ENCODE measurements at regions not wholly inside any gene's neighbourhood (a gene's known extent, or its start where the extent isn't known, plus 50 kb on each side); places are given as distances from the start of the nearest gene placed in this dataset.

DNA sequence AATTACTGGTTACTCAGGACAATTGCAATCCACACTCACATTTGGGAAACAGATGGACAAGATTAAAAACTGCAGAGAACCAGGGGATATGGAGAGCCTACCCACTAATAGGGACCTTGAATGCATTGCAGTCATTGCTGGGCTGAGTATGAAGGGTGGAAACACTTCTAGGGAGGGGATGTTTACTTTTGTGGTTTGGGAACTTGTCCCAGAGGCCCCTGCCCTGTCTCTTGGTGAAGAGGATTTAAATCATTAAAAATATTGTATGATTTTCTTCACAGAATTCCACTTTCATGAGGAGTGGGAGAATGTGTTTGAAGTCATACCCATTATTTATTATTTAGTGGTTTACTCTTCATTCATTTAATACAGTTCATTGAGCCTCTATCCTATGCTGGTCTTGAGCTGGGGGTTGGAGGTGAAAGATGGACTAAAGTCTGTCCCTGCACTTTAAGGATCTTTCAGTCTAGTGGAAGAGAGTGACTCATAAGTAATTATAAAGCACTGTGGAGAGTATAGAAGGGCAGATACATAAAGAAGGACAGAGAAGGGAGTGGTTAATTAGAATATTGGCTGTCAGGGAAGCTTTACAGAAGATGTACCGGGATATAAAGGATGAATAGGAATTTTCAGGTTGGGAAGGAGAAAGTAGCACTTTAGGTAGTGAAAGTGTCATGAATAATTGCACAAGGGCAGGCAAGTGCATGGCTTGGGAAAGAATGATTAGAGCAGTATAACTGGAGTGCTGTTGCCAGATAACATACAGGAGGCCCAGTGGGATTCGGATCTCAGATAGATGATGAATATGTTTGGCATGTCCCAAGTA lies 313.4 kb downstream of the LPIN1 start:
- DNase-seq (ENCODE audit: low read depth): no peak

DNA sequence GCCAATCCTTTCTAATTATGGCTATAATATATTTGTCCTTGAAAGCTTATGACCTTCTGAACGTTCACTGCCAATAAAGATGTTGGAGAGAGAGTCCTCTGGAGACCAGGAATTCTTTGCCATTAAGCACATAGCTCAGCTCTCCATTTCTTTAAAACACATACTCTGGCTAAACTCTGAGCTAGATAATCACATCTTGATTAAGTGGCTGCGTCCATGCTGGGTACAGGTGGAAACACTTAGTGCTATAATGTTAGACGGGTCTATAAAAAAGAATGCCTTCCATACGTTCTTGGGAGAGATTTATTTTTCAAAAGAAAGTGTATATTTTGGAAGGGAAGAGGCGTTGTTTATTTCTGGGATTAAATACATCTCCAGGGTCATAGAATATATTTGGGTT lies 314.5 kb downstream of the LPIN1 start:
- no peak for DNase-seq (ENCODE audit: low read depth)

DNA sequence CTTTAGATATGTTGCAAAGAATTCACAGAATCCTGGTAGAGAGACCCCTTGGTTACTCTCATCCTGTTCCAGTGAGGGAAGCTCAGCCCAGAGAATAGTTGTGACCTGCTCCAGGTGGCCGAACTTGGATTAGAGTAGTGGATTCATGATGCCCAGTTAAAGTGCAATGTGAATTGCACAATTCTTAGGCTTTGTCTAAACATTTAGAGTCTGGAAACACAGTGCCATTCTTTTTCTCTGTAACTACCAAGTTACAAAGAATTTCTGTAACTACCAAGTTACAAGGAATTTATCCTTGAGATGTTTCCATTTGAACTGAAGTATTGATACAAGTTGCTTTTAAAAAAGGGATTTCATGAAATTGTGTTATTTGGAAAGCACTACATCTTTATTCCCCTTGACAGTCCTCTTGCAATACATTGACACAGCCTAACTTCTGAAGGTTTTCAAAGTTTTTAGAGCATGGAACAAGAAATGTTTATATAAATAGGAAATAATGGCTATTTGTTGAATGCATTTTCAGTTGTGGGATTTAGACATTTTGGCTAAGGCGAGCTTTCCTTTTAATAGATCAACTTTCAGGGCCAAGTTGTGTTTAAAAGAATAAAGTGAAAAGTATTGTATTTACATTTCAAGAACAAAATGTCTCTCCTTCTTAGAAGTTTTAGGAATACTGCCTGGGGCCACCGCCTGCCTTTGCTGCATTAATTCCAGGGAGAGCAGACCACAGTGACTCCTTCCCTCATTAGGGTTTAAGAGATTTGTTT lies 315.0 kb downstream of the LPIN1 start:
- DNase-seq (ENCODE audit: low read depth): no peak

DNA sequence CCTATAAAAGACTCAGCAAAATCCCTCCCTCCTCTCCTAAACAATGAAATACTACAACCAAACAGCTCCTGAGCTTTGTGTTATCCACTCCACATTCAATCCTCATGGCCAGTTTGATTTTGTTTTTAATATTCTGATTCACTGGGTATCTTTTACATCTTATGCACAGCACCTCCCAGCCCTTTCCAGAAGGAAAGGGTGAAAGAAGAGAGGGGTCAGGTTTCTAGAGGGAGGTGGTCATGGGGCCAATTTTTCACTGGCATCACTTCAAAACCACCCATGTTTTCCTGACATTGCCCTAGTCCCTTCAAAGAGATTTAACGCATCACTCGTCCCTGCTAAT lies 315.6 kb downstream of the LPIN1 start:
- DNase-seq (ENCODE audit: low read depth): no peak

DNA sequence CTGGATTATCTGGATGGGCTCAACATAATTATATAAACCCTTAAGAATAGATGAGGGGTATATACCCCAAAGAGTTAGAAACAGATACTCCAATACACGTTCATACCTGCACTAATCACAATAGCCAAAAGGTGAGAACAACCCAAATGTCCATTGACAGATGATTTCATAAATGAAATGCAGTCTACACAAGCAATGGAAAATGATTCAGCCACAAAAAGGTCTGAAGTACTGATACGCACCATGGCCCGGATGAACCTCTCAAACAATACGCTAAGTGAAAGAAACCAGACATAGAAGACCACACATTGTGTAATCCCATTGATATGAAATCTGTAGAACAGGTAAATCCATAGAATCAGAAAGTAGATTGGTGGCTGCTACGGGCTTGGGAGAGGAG lies 316.8 kb downstream of the LPIN1 start:
- DNase-seq (ENCODE audit: low read depth): no peak

DNA sequence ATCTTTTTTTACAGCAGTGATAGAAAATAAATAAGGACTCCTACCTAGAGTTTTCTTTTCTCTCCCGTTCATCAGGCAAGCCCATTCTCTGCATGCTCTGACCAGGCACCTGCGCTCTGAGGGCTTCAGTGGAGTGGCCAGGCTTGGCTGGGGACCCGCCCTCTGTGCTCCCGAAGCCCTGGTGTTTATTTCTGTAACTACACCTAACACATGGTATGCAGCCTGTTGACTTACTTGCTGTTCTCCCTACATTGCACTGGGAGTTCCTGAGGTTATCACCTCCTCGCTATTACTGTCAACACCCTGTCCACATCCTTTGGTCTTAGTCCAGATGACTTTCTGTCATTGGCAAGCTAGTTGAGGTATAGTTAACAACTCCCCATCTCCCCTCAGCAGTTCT lies 317.7 kb downstream of the LPIN1 start:
- no peak for DNase-seq (ENCODE audit: low read depth)

DNA sequence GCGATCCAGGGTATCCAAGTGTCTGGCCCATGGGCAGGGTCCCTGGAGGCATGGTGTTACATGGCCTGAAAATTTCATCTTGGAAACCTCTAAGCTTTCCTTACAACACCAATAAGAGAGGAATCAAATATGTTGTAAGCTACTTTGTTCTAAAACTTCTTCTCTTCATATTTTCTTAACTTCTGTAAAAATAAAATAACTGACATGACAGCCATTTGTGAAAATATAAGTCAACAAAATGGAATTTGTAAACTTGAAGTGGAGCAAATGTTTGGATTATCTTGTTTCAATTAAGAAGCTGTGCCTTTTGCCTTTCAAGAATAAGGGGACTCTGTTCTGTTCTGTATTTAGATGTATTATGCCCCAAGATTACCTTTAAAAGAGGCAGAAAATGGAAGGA lies 319.7 kb downstream of the LPIN1 start:
- no peak for DNase-seq (ENCODE audit: low read depth)

DNA sequence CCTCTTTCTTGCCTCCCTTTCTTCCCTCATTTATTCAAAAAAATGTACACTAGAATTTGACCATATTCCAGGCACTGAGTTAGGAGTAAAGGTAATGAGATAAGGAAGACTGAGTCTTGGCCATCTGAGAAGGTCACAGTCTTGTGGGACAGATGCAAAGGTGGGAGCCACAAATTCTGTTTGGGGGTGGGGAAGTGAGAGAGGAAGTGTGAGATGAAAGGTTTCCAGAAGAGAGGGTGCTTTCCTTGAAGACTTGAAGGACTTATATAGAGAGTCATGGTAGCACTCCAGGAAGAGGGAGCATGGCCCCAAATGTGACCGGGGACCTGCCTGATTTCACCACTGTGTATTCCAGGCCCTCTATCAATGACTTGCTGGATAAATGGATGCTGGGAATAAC lies 320.6 kb downstream of the LPIN1 start:
- DNase-seq (ENCODE audit: low read depth): no peak

DNA sequence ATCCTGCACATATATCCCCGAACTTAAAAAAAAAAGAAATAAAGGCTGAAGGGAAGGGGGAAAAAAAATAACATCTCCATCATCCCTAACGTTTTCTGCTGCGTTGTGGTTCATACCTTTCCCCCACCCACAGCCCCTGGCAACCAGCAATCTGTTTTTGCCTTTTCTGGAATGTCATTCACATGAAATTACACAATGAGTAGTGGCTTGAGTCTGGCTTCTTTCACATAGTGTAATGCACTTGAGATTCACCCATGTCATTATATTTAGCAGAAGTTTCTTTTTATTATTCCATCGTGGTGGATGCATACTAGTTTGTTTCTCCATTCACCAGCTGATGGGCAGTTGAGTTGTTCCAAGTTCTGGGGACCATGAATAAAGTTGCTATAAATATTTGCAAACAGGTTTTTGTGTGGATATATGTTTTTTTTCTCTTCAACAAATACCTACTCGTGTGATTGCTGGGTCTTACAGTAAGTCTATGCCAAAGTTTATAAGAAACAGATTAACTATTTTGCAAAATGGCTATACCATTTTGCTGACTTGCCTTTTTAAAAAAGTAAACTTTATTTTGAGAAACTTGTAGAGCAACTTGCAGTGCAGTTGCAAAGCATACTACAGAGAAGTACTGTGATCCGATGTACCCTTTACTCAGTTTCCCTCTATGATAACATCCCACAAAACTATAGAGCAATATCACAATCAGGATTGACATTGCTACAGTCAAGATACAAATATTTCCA lies 322.5 kb downstream of the LPIN1 start:
- no peak for DNase-seq (ENCODE audit: low read depth)

DNA sequence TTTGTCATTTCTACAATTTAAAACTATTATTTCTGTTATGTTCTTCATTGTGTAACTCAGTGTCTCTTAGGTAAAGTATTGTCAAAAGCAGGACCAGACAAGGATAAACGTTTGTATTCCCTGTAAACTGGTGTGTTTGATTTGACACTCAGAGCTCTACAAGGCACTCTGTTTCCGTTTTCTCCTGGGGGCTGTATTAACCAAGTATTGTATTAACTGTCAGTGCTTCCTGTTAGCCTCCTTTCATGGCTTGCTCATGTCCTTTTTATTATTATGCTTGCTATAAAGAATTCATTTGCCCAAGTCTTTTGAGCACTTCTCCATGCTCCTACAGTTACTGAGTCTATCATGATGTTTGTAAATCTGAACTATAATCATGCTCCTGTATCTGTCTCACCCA lies 323.7 kb downstream of the LPIN1 start:
- no peak for DNase-seq (ENCODE audit: low read depth)

DNA sequence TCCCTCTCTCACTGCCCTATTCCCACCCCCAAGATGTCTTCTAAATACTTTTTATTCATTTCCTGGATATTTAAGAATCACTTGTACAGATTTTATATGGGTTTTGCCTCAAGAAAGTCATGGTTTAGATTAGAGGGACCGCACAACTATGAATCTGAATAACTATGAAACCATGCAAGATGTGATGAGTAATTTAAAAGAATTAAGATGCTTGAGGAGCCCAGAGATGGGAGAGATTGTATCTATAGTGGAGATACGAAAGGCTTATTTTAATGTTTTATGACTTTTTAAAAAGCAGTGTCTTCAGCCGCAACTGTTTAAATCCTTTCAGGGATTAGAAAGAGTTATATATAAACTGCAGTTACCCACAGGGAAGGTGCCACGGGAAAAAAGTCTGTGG lies 324.1 kb downstream of the LPIN1 start:
- DNase-seq (ENCODE audit: low read depth): no peak

DNA sequence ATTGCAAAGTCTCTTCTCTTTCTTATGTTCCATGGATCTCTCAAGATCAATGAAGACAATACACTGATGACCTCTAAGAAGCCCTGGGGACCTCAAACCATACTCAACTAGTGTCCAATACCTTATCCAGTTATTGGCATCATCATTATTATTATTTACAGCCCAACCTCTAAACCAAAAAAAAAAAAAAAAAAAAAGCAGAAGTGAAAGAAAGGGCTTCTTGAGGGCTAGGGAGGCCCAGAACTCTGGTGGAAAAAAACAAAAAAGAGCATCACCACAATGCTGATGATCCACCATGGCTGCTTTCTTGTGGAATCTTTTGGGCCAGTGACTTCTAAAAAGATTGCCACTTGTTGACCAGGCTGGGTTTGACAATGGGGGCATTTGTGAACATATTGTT lies 324.9 kb downstream of the LPIN1 start:
- no peak for DNase-seq (ENCODE audit: low read depth)

DNA sequence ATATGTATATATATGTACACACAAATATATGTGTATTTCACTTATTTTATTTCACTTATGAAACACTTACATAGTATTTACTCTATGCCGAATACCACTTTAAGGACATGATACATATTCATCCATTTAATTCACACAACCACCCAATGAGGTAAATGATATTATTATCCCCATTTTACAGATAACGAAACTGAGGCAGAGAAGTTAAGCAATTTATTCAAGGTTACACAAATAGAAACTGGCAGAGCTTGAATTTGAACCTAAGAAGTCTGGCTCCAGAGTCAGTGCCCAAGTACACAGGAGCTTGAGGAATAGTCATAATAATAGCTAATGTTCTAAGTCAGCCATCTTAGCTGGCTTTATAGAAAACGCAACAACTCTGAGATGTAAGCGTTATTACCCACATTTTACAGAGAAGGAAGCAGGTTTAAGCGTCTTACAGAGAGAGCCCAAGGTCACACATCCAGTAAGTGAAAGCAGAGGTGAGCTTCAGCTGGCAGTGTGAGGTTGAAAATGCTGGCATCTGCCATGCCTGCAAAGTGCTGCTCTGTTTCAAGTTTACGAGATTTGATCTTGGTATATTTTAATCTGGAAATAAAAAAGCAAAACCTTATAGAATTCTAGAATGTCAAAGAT lies 326.9 kb downstream of the LPIN1 start:
- DNase-seq (ENCODE audit: low read depth): no peak

DNA sequence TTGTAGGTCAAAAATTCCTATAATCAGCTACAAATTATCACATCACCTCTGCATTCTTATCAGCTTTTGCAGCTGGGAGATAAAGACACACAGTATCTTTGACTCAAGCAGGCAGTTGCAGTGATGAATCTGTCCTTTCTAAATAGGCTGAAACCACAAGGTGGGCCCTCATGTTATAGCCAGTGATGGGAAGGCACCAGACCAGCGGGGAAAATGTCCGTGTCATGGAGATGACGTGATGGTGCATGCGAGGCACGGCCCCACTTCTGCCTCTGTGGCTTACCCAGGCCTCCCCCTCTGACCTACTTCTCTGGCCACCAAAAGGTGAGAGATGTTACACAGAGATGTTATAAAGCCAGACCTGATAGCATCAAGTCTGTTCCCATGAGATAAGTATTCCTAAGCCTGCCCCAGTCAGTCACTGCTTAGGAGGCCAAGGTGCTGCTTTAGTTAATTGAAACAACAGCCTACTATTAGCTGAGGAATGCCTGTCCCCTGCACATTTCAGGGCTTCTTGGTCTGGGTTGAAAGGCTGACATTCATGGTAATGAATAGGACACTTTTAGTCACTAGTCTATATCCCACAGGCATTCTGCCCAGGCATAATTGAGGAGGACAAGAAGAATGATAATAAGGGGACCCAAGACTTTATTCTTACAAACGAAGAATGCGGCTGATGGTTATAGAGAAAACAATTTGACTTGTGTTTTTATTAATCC lies 327.9 kb downstream of the LPIN1 start:
- no peak for DNase-seq (ENCODE audit: low read depth)

DNA sequence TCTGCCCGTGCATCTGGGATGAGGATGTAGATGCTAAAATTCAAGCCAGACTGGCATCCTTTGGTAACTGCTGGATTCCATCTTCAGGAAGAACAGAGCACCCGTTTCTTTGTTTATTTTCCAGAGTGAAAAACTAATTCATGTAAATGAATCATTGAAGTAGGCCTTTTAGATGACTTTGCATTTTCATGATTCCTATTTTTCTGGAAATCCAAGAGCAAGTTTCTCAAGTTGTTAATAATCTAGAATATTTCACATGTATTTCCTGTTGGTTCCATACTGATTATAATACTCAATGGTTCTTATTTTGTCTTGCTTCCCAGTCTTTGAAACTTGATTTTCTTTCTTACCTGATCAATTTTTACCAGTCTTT lies 328.4 kb downstream of the LPIN1 start:
- no peak for DNase-seq (ENCODE audit: low read depth)

DNA sequence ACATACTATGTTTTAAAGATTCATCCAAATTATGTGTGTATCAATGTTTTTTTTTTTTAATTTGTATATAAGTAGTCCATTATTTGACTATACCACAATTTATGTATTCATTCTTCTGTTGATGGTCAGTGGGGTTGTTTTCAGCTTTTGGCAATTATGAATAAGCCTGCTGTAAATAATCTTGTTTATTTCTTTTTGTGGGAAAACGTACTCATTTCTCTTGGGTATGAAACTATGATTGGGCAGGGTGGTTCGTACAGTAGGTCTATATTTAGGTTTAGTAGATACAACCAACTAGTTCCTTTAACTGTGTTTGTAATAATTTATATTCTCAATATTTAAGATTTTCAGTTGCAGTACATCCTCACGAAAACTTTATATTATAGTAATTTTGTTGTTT lies 329.2 kb downstream of the LPIN1 start:
- no peak for DNase-seq (ENCODE audit: low read depth)

DNA sequence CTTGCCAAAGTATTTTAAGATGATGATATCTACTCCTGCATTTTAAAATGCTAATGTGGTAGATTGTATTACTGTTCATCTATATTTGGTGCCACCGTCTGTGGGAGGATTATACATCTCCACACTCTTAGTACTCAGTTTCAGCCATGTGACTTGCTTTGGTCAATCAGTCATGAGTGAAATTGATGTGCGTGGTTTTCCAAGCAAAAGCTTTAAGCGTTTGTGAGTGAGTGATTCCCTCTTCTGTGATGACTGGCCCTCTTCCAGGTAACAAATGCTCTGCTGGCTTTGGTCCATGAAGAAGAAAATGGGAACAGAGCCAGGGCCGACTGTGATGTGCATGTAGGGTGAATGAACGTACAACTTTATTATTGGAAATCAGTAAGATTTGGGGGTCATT lies 330.4 kb downstream of the LPIN1 start:
- no peak for DNase-seq (ENCODE audit: low read depth)

DNA sequence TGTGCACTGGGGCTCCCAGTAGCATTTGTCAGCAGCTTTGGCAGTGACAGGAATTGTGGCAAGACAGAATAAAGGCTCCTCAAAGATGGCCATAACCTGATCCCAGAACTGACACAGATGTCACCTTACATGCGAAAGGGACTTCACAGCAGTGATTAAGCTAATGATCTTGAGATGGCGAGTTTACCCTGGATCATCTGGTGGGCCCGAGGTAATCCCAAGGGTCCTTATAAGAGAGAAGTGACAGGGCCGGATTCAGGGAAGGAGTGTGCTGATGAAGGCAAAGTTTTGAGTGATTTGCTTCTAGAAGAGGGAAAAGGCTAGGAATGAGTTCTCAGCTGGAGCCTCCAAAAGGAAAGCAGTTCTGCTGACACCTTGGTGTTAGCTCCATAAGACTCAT lies 333.9 kb downstream of the LPIN1 start:
- DNase-seq (ENCODE audit: low read depth): no peak

DNA sequence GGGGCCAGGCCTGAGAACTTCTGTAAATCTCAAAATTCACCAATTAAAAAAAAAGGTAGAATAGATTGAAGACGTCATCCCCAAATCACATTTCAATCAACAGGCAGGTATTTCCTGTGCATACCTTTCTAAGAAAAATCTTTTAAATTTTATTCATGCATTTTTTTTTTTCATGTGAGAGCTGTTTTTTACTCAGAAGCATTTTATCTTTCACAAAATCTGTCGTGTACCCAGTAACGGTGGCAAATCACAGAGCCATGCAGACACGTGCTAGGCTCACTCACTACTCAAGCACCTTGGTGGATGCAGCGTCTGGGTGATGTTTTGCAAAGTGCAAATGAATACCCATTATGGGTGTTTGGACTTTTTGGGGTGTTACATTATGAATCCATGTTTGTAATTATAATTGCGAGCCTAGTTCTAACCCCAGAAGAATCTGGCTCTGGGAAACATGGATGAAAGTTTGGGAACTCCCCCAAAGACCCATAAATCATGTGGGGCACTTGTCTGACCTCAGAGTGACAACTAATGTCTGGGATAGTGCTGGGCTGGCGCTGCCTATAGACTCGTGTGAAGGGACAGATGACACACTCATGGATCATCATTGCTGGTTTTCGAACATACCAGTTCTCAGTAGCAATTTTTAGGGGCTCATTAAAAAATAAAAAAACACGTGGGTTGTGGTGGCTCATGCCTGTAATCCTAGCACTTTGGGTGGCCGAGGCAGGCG lies 335.2 kb downstream of the LPIN1 start:
- no peak for DNase-seq (ENCODE audit: low read depth)

DNA sequence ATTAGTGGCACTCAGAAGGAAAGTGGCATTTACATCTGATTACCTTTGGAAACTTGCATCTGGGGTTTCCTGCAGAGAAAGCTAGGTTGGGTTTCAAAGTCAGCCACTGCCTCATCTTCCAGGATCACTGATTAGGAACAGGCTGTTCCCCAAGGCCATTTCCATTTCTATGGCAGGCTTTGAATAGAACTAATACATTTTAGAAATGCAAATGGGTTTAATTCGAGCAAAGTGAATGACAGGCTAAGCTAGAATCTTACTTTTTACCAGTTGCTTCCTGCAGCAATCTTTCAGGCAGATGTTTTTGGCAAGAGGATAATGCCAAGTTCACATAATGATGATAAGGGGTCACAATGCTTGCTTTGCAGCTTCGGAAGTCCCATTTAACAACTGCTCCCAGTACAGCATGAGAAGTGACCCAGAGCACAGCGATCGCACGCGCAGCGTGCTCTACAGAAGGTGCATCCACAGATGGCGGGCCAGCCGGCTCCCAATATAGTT lies 336.7 kb downstream of the LPIN1 start:
- DNase-seq (ENCODE audit: low read depth): no peak
